Left cardiac atrium (tissue), 4 donors: ENCODE measurements at regions not wholly inside any gene's neighbourhood (a gene's known extent, or its start where the extent isn't known, plus 50 kb on each side); places are given as distances from the start of the nearest gene placed in this dataset.
A peak's percentile ranks its signal among the peaks of the same experiment; 100 is the strongest.

ENCODE experiments used
- ATAC-seq, 2 donors: fragments of 200-7000 bp; cut with Tn5 transposase; one replicate each; pipeline ENCODE4 v1.9.1; 2020; ENCODE audit warnings: mild to moderate bottlenecking in 2 of 2, moderate library complexity in 2 of 2
- DNase-seq: peaks from one replicate; pipeline ENCODE4 v3.0.0-alpha.2; 2020
- intact Hi-C, 2 donors: fragments of 100-400 bp; cut with DNase I; formaldehyde crosslinking; loops; one replicate each; pipeline versions ENCODE4 v1.14.1 to v1.15.1; 2022 to 2023
- donor health status: DM: no; HTN: yes; CAD: no.
- donor health status: DM: no; HTN: yes; CAD: no; lungs with severe emphysema.
- donor health status: DM: yes; HTN: yes; CAD: no.
- donor health status: Dilated cardiomyopathy.

- no peak for ATAC-seq
- intact Hi-C loops = no loop called here
Observed at GRCh38 chr14:106840258-106840657, 1313.9 kb downstream of the TMEM121 start.

GRCh38 chr14:106840991-106841390 is 1314.6 kb downstream of the TMEM121 start:
- intact Hi-C loops = no loop called here
- DNase-seq (no peak), ATAC-seq (no peak)

More at GRCh38 chr14:106840258-106840657, 1313.9 kb downstream of the TMEM121 start:
- DNase-seq = no peak

- intact Hi-C loops = no loop called here
Observed at GRCh38 chr14:106841701-106842100, 1315.3 kb downstream of the TMEM121 start.

DNA sequence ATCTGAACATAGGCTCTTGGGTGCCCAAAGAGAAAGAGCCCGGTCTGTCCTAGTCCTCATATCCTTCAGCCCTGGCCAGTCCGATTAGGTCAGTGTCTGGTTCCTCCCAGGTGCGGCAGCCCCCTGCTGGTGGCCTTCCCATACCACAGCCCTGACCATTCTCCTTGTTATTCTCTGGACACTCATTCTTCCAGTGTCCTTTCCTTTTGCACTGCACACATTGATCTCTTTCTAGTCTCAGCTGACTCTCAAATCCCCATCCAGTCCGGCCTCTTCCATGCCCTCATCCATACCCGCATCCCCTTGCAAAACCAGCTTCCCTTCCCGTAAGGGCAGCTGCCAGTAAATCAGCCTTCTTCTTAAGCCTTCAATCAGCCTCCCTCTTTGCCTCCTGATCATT is 1316.3 kb downstream of the TMEM121 start:
- intact Hi-C loops = no loop called here
- no peak for ATAC-seq

More at GRCh38 chr14:106841701-106842100, 1315.3 kb downstream of the TMEM121 start:
- ATAC-seq (no peak), DNase-seq (no peak)

DNA sequence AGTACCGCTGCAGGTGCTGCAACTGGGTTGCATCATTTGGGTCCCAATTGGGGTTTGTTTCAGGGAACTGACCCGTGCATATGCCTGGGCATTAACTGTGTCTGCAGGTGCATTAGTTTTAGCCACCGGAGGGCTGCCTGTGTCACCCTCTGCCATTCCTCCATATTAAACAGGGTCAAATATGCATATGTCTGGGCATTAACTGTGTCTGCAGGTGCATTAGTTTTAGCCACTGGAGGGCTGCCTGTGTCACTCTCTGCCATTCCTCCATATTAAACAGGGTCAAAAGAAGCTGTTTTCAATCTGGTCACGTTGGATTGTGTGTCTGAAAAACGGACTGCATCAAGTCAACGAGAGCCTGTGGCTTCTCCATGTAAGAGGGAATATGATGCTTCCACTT is 1317.0 kb downstream of the TMEM121 start:
- no peak for ATAC-seq
- intact Hi-C loops = no loop called here
- DNase-seq = no peak

More for the DNA sequence above, 1316.3 kb downstream of the TMEM121 start:
- no peak for DNase-seq

- intact Hi-C loops = no loop called here
- DNase-seq = no peak
- ATAC-seq = peak; percentile 9 to 39
Observed at GRCh38 chr14:106843951-106844483, 1317.6 kb downstream of the TMEM121 start.

DNA sequence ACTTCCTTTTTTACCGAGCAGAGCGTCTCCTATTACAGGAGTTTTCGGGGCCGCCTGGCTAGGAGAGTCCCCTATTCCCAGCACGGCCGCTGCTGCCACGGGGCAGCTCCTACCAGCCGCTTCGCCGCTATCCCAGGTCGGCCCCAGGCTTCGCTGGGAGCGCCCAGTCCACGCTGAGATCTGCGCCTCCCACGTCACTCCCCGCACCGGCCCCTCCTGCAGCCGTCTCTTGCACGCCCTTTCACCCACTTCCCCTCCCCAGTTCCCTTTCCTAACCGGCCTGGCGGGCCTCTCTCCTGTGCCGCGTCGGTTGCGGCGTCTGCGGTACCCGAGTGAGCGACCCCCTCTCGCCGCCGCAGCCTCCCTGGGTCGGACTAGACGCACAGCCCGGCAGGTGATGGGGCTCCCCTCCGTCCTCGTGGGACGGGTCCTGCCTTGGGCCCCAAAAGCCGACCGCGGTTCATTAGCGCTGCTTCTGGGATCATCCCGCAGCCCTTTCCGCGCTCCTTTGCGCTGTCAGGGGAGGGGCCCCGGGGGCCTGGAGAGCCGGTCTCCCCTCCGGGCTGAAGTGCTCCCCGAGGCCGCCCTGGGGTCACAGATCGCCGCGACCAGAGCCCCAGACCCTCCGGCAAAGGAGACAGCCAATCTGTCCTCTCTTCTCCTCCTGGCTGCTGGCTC is 1318.4 kb downstream of the TMEM121 start:
- peak; percentile 76 for DNase-seq
- peak; percentile 87 to 91 for ATAC-seq
- intact Hi-C loops = no loop called here

- DNase-seq (no peak), ATAC-seq (peak in 1 of 2 donors; percentile 14)
- intact Hi-C loops = no loop called here
Observed at GRCh38 chr14:106845286-106846087, 1319.1 kb downstream of the TMEM121 start.

- intact Hi-C loops = no loop called here
- no peak for ATAC-seq
Observed at GRCh38 chr14:106846218-106846617, 1319.8 kb downstream of the TMEM121 start.

GRCh38 chr14:106848330-106849121 is 1322.1 kb downstream of the TMEM121 start:
- no peak for ATAC-seq
- no peak for DNase-seq
- intact Hi-C loops = no loop called here

More at GRCh38 chr14:106846218-106846617, 1319.8 kb downstream of the TMEM121 start:
- DNase-seq = no peak

DNA sequence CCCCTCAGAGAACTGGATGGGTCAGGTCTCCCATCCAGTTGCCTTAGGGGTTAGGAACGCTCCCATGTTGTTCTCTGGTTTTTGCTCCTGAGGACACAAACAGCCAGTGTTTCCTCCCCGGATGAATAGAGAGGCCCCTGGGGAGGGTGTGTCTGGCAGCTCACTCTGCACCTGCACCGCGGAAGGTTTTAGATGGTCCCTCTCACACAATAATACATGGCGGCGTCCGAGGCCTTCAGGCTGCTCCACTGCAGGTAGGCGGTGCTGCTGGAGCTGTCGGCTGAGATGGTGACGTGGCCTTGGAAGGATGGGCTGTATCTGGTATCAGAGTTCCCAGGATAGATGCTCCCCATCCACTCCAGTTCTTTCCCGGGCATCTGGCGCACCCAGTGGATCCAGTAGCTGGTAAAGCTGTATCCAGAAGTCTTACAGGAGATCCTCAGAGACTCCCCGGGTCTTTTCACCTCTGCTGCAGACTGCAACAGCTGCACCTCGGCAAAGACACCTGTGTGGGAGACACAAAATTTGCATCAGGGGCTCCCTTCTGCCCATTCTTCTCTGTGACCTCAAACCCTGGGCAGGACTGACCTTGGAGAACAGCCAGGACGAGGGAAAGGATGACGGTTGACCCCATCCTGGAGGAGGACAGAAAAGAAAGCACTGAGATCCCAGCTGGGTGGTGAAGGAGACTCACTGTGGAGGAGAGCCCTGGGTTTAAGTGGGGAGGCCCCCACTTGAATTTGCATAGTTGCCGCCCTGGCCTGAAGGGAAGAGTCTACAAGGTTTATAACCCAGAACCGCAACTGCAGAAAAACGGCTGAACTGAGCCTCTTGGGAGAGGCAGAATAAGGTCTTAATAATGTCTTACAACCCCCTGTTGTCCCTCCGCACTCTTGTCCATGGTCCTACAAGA is 1324.8 kb downstream of the TMEM121 start:
- no peak for ATAC-seq
- intact Hi-C loops = no loop called here
- DNase-seq = no peak

DNA sequence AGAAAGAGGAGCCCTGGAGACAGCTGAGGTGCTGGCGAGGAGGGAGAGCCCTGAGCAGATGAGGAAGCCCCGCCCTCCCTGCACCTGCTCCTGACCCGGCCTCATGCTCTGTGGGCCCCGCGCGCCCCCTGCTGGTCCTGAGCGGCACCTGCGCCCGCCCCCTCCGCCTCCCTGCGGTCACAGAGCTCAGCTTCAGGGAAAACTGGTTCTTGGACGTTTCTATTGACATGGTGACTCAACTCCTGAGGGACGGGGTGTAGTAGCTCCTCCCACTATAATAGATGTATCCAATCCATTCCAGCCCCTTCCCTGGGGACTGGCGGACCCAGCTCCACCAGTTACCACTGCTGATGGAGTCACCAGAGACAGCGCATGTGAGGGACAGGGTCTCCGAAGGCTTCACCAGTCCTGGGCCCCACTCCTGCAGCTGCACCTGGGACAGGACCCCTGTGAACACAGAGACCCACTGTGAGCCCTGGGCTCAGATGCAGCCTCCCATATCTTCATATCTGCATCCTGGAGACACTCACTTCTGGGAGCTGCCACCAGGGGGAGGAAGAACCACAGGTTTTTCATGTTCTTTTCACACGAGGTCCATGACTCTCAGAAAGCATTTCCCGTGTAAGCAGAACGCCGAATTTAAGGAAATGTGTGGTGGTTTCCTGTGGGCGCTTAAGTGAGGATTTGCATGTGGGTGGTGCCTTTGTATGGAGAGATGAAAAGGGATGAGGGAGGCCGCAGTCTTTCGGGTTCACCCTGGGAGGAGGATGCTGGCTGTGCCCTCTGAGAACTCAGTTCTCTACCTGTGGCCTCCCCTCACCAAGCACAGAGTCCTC is 1346.4 kb downstream of the TMEM121 start:
- intact Hi-C loops = no loop called here
- peak; percentile 46 for DNase-seq
- ATAC-seq = peak in 1 of 2 donors; percentile 25

DNA sequence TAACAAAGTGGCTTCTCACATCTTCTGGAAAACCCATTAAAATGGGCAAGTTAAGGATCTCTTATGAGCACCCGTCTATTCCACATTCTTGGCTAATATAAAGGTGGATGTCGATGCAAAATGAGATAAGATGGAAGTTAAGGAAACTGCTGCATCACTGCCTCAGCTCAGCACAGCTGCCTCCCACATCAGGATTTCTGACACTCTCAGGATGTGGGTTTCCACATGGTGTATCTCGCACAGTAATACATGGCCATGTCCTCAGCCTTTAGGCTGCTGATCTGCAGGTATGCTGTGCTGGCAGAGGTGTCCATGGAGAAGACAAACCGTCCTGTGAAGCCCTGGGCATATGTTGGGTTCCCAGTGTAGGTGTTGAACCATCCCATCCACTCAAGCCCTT is 1348.0 kb downstream of the TMEM121 start:
- DNase-seq = no peak
- ATAC-seq = no peak
- intact Hi-C loops = no loop called here

DNA sequence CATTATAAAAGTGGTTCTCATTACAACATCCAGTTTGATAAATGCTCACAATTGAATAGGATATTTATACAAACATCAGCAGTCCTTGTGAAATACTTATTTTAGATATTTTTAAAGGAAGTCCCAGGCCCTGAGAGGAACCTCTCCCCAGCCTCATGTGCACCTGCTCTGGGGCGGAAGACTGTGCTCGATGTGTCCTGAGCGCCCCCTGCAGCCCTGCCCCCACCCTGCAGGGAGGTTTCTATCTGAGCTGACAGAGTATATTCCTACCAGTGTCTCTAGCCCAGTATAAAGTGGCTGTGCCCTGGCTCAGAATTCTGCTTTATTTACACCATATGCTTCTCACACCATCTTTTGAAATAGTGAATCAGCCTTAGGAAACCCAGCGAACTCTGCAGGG is 1349.1 kb downstream of the TMEM121 start:
- intact Hi-C loops = no loop called here
- DNase-seq (no peak), ATAC-seq (no peak)

- ATAC-seq = no peak
- intact Hi-C loops = no loop called here
- no peak for DNase-seq
Observed at GRCh38 chr14:106876711-106877110, 1350.3 kb downstream of the TMEM121 start.

GRCh38 chr14:106877517-106877916 is 1351.1 kb downstream of the TMEM121 start:
- ATAC-seq = no peak
- no peak for DNase-seq
- intact Hi-C loops = no loop called here

DNA sequence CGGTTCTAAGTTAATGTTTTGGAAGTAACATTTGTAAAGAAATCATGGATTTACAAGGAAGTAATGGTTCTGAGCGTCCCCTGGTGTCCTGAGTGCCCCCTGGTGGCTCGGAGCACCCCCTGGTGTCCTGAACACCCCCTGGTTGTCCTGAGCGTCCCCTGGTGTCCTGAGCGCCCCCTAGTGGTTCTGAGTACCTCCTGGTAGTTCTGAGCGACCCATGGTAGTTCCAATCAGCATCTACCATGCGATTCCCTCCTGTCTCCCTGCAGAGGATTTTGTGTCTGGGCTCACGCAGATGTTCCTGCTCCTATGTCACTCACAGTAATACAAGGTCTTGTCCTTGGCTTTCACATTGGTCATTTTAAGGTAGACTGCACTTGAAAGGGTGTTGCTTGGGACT is 1352.9 kb downstream of the TMEM121 start:
- intact Hi-C loops = no loop called here
- DNase-seq (no peak), ATAC-seq (no peak)
